NCI-H526 treated with DMSO at 0.1 percent for 48 hours (cell line): ENCODE measurements at regions not wholly inside any gene's neighbourhood (a gene's known extent, or its start where the extent isn't known, plus 50 kb on each side); places are given as distances from the start of the nearest gene placed in this dataset.

Experiments
- DNase-seq: peaks from one replicate; lab custom pipeline; 2025; lab: John Stamatoyannopoulos, UW

DNA sequence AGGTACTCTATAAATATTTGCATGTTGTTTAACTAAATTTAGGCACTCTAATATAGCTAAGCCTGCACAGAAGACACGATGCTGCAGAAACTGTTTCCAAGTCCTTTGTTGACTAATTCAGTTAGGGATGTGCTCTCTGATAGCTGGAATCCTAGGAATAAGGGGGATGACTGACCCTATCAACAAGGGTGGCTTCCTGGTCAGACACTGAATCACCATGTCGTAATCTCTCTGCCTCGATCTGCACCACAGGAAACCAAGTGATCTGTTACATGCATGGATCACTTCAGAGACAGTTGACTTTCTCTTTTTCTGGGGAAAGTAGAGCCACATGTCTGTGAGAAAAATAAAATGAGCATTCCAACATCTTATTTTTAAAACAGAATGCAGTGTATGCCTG is 169.1 kb downstream of the GUCY2F start:
- DNase-seq: no peak

DNA sequence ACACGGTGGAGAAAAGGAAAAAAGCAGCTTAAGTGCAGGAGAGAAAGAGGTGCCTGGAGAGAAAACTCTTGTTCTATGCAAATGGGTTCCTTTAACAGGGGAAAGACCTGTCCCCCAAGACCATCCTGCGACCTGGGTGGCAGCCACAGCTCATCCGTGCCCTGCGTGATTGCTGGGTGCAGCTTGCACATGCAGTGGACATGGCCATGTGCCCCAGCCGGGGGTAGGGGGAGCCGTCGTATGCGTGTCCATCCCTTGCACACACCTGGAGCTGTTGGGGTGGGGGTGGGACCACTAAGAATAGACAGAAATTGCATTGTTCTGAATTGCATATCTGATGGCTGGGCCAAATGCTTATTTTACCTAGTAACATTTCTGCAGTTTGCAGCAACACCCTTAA is 171.9 kb downstream of the GUCY2F start:
- no peak for DNase-seq

DNA sequence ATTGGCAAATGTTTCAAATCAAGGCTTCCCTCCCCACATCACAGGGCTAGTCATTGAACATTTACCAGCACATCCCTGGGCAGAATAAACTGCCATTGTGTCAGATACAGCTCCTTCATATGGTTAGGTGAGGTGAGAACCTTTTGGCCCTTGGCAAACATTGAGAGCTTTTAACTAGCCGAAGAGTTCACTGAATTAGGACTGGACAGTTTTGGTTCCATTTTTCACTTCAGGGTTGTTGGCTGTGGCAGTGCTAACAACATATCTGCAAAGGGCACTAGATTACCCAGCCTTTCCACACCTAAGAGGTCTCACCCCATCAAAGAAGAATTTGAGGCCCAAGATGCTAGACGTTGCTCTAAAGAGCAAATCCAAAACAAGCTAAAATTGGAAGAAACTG is 180.7 kb downstream of the GUCY2F start:
- DNase-seq: no peak

DNA sequence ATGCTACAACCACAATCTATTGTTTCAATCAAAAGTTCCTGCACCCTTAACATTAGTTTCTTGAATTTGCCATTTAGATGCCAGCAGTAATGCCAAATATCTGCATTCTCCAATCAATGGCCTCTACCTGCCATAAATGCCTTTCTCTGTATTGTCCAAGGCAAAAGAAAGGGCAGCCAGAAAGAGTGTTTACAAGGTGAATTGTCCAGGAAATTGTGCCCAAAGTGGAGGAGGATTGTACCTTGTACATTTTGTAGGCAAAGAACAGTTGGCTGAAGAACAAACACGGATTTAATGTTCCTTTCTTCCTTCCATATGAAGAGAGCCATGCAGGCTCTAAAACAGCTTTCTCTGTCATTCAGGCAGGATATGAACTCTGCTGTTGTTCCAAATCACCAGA is 181.5 kb downstream of the GUCY2F start:
- no peak for DNase-seq

DNA sequence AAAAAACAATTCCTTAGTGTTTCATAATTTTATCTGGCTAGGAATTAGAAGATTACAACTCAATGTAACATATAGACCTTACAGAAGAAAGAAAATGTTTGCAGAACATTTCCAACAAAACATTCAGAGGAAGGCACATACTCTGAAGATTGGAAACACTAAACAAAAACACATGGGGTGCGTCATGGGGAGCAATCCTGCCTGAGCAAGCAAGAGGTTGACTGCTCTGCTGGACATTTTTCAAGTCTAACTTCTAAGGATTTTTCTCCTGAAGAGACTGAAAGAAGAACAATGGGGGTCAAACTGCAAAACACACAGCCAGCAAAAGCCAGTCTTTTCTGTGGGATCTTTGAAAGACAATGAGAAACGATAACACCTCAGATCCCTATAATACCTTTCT is 182.8 kb downstream of the GUCY2F start:
- no peak for DNase-seq

DNA sequence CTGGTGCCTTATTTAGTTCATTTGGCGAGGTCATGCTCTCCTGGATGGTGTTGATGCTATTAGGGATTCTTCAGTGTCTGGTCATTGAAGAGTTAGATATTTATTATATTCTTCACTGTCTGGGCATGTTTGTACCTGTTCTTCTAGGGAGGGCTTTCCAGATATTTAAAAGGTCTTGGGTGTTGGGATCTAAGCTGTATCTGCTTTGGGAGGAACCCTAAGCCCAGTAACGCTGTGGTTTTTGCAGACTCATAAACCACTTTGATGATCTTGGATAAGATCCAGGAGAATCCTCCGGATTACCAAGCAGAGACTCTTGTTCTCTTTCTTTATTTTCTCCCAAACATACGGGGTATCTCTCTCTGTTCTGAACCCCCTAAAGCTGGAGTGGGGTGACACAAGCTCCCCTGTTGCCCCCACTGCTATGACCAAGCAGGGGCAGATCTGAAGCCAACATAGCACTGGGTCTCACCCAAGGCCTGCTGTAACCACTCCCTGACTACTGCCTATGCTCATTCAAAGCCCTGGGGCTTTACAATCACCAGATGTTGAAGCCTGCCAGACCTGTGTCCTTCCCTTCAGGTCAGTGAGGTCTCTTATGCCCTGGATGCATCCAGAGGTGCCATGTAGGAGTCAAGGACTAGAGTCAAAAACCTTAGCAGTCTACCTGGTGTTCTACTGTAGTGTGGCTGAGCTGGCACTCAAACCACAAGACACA is 187.6 kb downstream of the GUCY2F start:
- DNase-seq: no peak

DNA sequence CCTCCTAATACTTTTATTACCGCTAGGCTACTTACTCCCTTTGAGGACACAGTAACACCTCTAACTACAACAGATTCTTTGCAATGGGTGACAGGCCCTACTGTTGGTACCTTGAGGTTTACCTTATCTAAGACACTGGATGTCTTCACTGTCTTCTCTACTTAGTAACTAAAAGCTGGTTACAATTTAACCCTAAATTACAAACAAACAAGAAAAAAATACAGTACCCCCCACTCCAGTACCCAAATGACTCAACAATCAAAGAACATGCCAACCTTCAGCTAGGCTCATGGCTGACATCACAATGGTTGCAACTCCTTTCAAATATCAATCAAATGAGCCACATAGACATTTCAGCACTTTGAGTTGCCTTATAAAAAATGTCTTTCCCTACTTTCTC is 198.0 kb downstream of the GUCY2F start:
- DNase-seq: no peak

DNA sequence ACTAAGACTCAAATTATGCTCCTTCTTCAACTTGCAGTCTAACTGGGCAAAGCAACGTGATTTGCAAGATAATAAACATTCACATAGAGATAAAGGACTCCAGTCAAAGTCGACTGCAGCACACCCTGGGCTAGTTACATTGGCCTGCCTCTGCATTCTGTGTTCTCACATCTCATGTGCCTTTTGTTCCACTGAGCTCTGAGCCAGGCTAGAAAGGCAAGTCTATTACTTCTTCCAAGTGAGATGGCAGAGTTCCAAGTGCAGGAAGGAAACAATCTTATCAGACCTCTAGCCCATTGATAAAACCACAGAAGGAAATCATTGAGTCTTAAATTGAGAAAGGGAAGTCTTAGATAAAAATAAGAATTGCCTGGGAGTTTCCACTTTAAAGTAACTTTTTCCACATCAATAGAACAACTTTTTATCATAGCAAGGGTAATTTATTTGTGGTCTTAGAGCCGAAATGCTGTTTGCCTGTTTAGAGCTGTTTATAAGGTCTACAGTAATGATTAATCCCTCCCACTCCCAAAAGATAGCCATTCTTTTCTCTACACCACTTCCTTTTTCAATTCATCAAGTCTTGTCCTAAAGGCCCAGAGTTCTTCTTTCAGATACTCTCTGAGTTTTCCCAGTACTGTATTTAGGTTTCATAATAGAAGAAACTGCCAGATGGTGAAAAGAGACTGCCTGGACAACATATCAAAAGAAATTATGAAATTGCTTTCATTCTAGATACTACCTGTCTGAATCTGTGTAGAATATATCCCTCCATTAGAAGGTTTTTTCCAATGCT is 200.2 kb downstream of the GUCY2F start:
- no peak for DNase-seq

DNA sequence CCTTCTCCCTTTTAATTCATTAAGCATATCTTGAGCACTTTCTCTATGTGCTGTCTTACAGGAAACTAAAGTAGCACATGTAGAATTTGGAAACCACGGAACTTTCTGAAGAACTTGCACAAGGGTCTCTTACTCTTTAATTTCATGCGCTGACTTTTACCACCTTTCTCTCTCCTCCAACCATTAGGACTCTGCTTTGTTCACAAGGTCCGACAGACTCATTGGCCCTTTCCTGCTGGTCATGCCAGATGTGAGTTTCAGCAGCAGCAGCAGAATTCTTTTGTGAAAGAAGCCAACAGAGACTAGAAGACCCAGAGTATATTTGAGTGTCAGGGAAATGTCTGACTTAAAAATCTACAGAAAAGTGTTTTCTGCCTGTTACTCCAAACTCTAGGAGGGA is 207.1 kb downstream of the GUCY2F start:
- no peak for DNase-seq

DNA sequence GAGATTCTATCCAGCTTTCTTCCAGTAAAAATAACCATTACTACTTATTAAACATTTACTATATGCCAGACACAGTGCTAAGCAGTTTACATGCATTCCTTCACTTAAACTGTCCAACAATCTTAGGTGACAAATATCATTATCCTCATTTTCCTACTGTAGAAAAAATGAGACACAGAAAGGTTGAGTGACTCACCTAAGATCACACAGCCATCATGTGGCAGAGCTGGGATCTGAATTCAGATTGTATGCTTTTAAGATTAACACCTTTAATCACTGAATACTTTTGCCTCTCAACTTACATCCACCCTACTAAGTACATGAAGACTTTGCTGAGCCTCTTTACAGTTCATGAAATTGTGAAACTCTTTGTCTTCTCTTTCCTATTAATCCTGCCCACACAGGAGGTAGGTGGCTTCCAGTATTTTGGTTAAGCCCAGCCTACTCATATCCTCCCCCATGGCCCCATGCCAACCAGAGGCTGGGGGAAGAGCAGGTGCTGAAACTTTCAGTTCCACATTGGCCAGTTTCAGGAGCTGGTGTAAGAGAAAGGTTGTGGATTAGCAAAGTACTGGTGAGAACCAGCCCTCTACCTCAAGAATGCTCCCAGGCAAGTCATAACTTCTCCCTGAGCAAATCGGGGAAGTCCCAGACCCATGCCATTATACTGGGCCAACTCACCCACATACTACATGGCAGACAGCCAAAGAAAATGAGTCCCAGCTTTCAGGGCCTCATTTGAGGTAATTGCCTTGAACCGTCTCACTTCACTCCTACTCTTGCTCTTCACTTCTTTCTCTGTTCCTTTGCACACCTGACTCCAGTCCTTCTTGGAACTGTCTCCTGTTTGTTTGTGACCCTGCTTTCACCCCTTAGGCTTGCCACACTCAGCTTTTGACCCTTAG is 211.1 kb downstream of the GUCY2F start:
- no peak for DNase-seq

DNA sequence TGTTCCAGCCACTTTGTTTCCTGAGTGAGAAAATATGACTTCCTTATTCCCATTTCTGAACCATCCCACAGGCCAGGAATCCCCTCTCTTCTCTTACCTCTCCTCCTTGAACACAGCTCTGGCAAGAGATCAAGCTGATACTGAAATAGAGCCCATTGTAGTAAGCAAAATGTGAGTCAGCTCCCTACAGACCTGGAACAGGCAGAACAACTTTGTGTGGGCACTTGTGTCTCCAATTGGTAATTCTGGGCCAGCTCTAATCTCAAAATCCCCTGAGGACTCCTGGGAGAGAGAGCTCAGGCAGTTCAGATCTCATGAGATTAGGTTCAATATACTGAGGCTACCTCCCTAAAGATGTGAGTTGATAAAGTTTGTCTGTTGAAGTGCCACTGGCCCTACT is 213.5 kb downstream of the GUCY2F start:
- no peak for DNase-seq

DNA sequence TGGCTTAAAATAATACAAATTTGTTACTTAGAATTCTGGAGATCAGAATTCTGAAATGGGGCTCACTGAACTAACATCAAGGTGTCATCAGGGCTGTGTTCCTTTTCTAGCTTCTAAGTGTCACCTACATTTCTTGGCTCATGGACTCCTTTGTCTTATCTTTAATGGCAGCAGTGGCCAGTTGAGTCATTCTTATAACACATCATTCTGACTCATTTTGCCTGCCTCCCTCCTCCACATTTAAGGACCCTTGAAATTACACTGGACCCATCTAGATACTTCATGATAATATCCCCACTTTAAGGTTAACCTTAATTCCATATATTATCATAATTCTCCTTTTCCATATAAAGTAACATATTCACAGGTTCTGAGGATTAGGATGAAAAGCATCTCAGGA is 215.9 kb downstream of the GUCY2F start:
- DNase-seq: no peak

DNA sequence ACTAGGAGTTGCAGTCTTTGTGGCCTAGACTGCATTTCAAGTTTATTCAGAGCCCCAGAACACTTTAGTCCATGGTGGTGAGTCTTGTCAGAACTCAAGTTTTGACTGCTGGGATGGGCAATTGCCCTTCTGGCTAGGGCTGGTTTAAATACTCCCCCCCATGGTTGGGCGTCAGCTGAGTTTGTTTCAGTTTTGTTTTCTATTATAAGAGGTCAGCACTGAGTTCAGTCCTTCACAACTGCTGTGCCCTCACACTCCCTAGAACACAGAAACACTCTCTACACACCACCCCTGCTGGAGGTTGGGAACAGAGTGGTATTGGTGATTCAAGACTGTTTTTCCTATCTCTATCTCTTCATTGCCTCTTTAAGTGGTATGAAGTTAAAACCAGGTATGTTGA is 217.0 kb downstream of the GUCY2F start:
- no peak for DNase-seq

DNA sequence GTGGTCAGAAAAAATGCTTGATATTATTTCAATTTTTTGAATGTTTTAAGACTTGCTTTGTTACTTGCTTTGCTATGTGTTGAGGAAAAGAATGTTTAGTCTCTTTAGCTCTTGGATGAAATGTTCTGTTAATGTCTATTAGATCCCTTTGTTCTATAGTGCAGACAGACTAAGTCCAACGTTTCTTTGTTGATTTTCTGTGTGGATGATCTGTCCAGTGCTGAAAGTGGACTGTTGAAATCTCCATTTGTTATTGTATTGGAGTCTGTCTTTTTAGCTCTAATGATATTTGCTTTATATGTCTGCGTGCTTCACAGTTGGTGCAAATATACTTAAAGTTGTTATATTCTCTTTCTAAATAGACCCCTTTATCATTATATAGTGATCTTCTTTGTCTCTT is 220.6 kb downstream of the GUCY2F start:
- DNase-seq: no peak

DNA sequence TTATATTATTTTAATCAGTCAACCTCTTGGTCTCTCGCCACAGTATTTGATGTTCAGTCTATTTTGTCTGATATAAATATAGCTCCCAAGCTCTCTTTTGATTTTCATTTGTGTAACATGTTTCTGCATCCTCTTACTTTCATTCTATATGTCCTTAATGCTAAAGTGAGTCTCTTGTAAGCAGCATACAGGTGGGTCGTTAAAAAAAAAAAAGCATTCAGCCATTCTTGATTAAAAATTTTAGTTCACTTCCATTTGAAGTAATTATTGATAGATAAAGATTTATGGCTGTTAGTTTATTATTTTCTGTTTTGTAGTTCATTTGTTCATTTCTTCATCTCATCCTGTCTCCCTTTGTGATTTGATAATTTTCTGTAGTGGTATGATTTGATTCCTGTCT is 229.1 kb downstream of the GUCY2F start:
- DNase-seq: no peak

DNA sequence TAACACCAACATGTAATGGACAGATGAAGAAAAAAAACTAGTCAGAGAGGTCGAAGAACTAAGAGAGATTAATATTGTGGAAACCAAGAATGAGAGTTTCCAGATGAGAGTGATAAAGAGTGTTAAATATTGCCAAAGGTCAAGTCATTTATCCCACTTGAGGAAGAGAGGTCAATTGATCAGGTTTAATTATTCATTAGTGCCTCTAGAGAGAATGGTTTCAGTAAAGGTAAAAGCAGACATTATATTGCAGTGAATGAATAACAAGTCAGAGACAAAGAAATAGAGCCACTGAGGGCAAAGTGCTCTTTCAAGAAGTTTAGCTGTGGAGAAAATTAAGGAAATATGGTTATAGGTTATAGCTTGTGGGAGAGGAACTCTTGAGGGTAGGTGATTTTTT is 263.1 kb downstream of the GUCY2F start:
- DNase-seq: no peak

DNA sequence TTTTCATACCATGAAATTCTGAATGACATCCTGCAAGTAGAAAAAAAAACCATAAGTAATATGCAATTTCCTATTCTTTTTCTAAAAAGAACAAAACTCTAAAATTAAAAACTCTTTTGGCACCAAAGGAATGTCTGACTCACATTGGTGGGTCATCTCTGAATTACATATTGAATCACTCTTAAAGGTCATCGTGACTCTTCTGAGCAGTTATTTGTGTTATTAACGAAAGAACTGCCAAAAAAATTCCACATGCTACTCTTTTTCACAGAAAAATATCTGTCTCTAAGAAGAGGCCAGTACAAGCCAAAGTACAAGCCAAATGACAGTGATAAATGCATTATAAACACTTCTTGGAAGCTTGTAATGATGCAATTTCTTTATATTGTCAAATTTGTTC is 282.2 kb downstream of the GUCY2F start:
- DNase-seq: no peak

DNA sequence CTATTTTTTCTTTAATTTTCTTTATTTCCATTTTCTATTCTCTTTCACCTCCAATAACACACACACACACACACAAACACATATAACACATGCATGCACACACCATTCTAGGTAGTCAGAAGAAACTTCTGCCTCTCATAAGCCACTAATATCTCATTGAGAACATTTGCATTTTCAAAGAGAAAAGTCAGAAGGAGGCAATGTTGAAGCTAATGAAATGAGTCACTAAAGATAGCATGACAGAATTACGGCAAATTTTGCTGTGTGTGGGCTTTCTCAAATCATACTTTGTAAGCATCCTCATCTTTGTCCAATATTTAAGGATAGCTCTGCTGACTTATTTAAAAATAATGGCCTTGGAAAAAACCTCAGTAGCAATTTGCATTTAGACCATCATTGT is 291.3 kb downstream of the GUCY2F start:
- no peak for DNase-seq

DNA sequence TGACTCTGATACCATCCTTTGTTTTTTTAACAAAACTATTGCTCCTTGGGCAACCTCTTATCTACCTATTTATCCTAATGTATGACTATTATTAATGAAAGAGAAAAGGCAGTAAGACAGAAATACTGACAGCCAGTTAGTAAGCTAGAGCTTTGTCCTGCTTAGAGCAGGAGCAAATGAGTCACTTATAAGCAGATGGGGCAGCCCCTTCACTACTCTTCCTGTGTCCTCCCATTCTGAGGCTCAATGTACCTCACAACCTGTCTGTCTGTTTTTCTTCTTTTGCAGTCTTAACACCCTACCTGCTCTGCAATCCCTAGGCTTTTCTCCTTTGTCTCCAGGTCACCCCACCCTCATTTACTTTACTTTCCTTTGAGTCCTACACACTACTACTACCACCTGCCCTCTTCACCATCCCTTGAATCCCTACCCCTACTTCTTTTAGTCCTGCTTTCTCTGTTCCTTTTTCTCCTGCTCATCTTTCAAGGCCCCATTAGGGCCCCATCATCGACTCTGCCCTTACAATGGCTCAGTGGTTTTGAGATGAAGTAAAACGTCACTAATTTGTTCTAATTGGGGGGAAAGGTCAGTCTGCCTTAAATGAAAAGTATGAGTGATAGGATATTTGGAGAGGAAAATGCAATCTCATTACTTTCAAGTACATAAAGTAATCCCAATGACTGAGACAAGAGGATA is 294.3 kb downstream of the GUCY2F start:
- DNase-seq: no peak

DNA sequence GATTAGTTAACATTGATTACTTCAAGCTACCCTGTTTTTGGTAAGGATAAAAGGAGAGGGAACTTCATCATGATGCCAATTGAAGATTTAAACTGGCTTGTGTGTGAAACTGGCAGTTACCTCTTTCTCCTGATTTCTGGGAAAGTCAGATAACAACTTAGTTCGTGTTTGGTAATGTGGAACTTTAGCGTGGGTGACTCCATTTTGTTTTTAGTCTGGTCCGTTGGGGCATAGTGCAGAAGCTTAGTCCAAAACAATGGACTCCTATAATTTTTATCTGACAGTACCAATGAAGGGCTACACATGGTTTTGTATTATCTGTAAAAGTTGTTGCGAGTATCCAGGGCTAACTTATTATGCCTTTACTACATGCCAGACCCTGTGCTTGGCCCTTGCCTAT is 294.9 kb downstream of the GUCY2F start:
- DNase-seq: no peak

DNA sequence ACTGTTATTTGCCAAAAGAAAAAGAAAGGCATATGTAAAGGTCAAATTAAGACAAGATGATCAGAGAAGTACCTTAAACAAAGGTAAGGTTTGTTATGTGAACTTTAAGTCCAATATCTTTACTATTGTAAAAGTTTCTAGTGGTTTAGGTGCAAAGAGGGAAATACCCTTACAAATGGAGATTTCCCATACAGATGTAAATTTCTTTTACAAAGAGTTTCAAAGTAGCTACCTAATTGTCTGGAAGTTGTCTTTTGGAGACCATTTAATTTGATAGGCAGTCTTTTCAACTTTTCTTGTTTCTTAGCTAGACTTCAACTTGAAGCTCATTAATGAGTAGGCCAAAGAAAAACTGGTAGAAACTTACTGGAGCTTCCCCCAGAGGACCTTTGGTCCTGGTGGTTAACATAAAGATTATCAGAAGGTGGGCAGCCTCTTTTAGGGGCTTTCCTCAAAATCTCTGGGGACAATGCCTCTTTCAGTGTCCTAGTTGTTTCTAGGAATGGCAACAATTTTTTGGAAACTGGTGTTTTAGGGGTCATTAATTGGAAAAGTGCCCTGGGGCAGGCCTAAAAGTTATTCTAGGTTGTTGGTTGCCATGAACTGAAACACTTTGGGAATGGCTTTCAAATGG is 297.3 kb downstream of the GUCY2F start:
- no peak for DNase-seq
